ENCODE measurements at regions not wholly inside any gene's neighbourhood (a gene's known extent, or its start where the extent isn't known, plus 50 kb on each side); places are given as distances from the start of the nearest gene placed in this dataset.

- WGBS = 72% methylated on average over 8 of the region's 9 CpGs
- H3K9ac ChIP-seq (ENCODE audit: low read length) = no peak overlapping the region
- no peaks in the 10 kb centered on the region for H3K4me1 ChIP-seq (ENCODE audit: control insufficient read depth, insufficient read depth, low read depth, low read length)
- no peaks in the 10 kb centered on the region for H3K79me1 ChIP-seq (replicated peaks; ENCODE audit: low read length, poor library complexity, severe bottlenecking)
- H2BK15ac ChIP-seq (ENCODE audit: low read depth, poor library complexity, severe bottlenecking) = no peak overlapping the region
- no peak overlapping the region for H3K4ac ChIP-seq (ENCODE audit: low read depth in 1 of 2, low read length in 2 of 2)
- H3K36me3 ChIP-seq (ENCODE audit: control insufficient read depth in 1 of 2, insufficient read depth in 2 of 2, low read depth in 1 of 2, low read length in 2 of 2) = no peaks in the 10 kb centered on the region
- H3K23ac ChIP-seq (ENCODE audit: low read length in 2 of 2) = no peak overlapping the region
- no peaks in the 10 kb centered on the region for H3K9me3 ChIP-seq (ENCODE audit: control insufficient read depth, low read length)
- H3K27ac ChIP-seq (ENCODE audit: low read length, poor library complexity, severe bottlenecking) = no peak overlapping the region
- no peak overlapping the region for H4K91ac ChIP-seq (ENCODE audit: low read length)
- H2AK5ac ChIP-seq (ENCODE audit: low read length, severe bottlenecking) = no peak overlapping the region
- no peak overlapping the region for H2BK120ac ChIP-seq (ENCODE audit: low read depth, low read length)
- H3K18ac ChIP-seq (ENCODE audit: low read depth in 1 of 2, low read length in 2 of 2) = no peak overlapping the region
- peaks cover 3 to 6% of the 10 kb centered on the region in 2 experiments for H3K27me3 ChIP-seq (ENCODE audit: control insufficient read depth in 1 of 2, insufficient read depth in 1 of 2, low read length in 2 of 2)
- no peak overlapping the region for H3K4me2 ChIP-seq (ENCODE audit: low read length, poor library complexity, severe bottlenecking)
- H2AFZ ChIP-seq (ENCODE audit: low read depth, low read length) = no peak overlapping the region
- H3K4me3 ChIP-seq (ENCODE audit: insufficient read depth in 1 of 2, low read depth in 1 of 2, low read length in 2 of 2) = no peak overlapping the region
- H2BK12ac ChIP-seq (ENCODE audit: low read length in 2 of 2) = no peak overlapping the region
- no peak overlapping the region for H2BK5ac ChIP-seq (ENCODE audit: low read depth, low read length, poor library complexity, severe bottlenecking)
- H3K14ac ChIP-seq (ENCODE audit: low read length in 2 of 2) = no peak overlapping the region
- H4K8ac ChIP-seq (ENCODE audit: low read length) = no peak overlapping the region
- no peak for DNase-seq
Measured at GRCh38 chr13:99446242-99446641, 55.0 kb upstream of the TM9SF2 start.

- Histone ChIP-seq H2BK12ac (ENCODE audit: low read length in 2 of 2) (no peak overlapping the region), H2BK15ac (ENCODE audit: low read depth, poor library complexity, severe bottlenecking) (no peak overlapping the region), H2BK120ac (ENCODE audit: low read depth, low read length) (no peak overlapping the region), H3K9ac (ENCODE audit: low read length) (no peak overlapping the region), H3K9me3 (ENCODE audit: control insufficient read depth, low read length) (no peaks in the 10 kb centered on the region), H3K27me3 (ENCODE audit: control insufficient read depth in 1 of 2, insufficient read depth in 1 of 2, low read length in 2 of 2) (peaks cover 3 to 6% of the 10 kb centered on the region in 2 experiments), H3K18ac (ENCODE audit: low read depth in 1 of 2, low read length in 2 of 2) (no peak overlapping the region), H3K36me3 (ENCODE audit: control insufficient read depth in 1 of 2, insufficient read depth in 2 of 2, low read depth in 1 of 2, low read length in 2 of 2) (no peaks in the 10 kb centered on the region), H3K4me2 (ENCODE audit: low read length, poor library complexity, severe bottlenecking) (no peak overlapping the region), H3K4me1 (ENCODE audit: control insufficient read depth, insufficient read depth, low read depth, low read length) (peaks cover 2% of the 10 kb centered on the region), H3K4ac (ENCODE audit: low read depth in 1 of 2, low read length in 2 of 2) (no peak overlapping the region), H4K91ac (ENCODE audit: low read length) (no peak overlapping the region), H3K27ac (ENCODE audit: low read length, poor library complexity, severe bottlenecking) (no peak overlapping the region), H2AK5ac (ENCODE audit: low read length, severe bottlenecking) (no peak overlapping the region), H3K14ac (ENCODE audit: low read length in 2 of 2) (no peak overlapping the region), H3K23ac (ENCODE audit: low read length in 2 of 2) (no peak overlapping the region), H4K8ac (ENCODE audit: low read length) (no peak overlapping the region), H3K4me3 (ENCODE audit: insufficient read depth in 1 of 2, low read depth in 1 of 2, low read length in 2 of 2) (no peak overlapping the region), H2BK5ac (ENCODE audit: low read depth, low read length, poor library complexity, severe bottlenecking) (no peak overlapping the region), H2AFZ (ENCODE audit: low read depth, low read length) (no peak overlapping the region), H3K79me1 (replicated peaks; ENCODE audit: low read length, poor library complexity, severe bottlenecking) (no peaks in the 10 kb centered on the region)
- WGBS = 83% methylated on average over 1 of the region's 5 CpGs
- no peak for DNase-seq
Measured at GRCh38 chr13:99448546-99448945, 52.7 kb upstream of the TM9SF2 start.

- no peak overlapping the region for H2BK12ac ChIP-seq (ENCODE audit: low read length in 2 of 2)
- H4K91ac ChIP-seq (ENCODE audit: low read length) = no peak overlapping the region
Measured at GRCh38 chr13:99450416-99450815, 50.9 kb upstream of the TM9SF2 start.

More at GRCh38 chr13:99450416-99450815, 50.9 kb upstream of the TM9SF2 start:
- H2BK5ac ChIP-seq (ENCODE audit: low read depth, low read length, poor library complexity, severe bottlenecking) = no peak overlapping the region
- H3K9me3 ChIP-seq (ENCODE audit: control insufficient read depth, low read length) = peaks cover 4% of the 10 kb centered on the region
- H3K4me3 ChIP-seq (ENCODE audit: insufficient read depth in 1 of 2, low read depth in 1 of 2, low read length in 2 of 2) = no peak overlapping the region
- no peak overlapping the region for H2BK120ac ChIP-seq (ENCODE audit: low read depth, low read length)
- H3K27me3 ChIP-seq (ENCODE audit: control insufficient read depth in 1 of 2, insufficient read depth in 1 of 2, low read length in 2 of 2) = peaks cover 3 to 6% of the 10 kb centered on the region in 2 experiments
- no peak overlapping the region for H2BK15ac ChIP-seq (ENCODE audit: low read depth, poor library complexity, severe bottlenecking)
- H3K4me1 ChIP-seq (ENCODE audit: control insufficient read depth, insufficient read depth, low read depth, low read length) = peaks cover 2% of the 10 kb centered on the region
- no peak overlapping the region for H3K27ac ChIP-seq (ENCODE audit: low read length, poor library complexity, severe bottlenecking)
- no peak overlapping the region for H3K23ac ChIP-seq (ENCODE audit: low read length in 2 of 2)
- H2AFZ ChIP-seq (ENCODE audit: low read depth, low read length) = no peak overlapping the region
- H3K14ac ChIP-seq (ENCODE audit: low read length in 2 of 2) = no peak overlapping the region
- H3K79me1 ChIP-seq (replicated peaks; ENCODE audit: low read length, poor library complexity, severe bottlenecking) = no peaks in the 10 kb centered on the region
- no peak overlapping the region for H4K8ac ChIP-seq (ENCODE audit: low read length)
- H3K36me3 ChIP-seq (ENCODE audit: control insufficient read depth in 1 of 2, insufficient read depth in 2 of 2, low read depth in 1 of 2, low read length in 2 of 2) = no peaks in the 10 kb centered on the region
- no peak overlapping the region for H3K4ac ChIP-seq (ENCODE audit: low read depth in 1 of 2, low read length in 2 of 2)
- no peak for DNase-seq
- H3K18ac ChIP-seq (ENCODE audit: low read depth in 1 of 2, low read length in 2 of 2) = no peak overlapping the region
- H3K9ac ChIP-seq (ENCODE audit: low read length) = no peak overlapping the region
- no peak overlapping the region for H3K4me2 ChIP-seq (ENCODE audit: low read length, poor library complexity, severe bottlenecking)
- no peak overlapping the region for H2AK5ac ChIP-seq (ENCODE audit: low read length, severe bottlenecking)
